Heart right ventricle (tissue), 16 donors: ENCODE measurements at regions not wholly inside any gene's neighbourhood (a gene's known extent, or its start where the extent isn't known, plus 50 kb on each side); places are given as distances from the start of the nearest gene placed in this dataset.

Experiments
- ATAC-seq, 8 donors: fragments of 200-7000 bp; cut with Tn5 transposase; one replicate each; pipeline ENCODE4 v1.9.1; 2020; ENCODE audit warnings: mild to moderate bottlenecking in 8 of 8, moderate library complexity in 8 of 8, moderate number of reproducible peaks in 1 of 8
- DNase-seq, 2 donors: peaks; one replicate each; pipeline ENCODE4 v3.0.0-alpha.2; 2020
- H3K27ac ChIP-seq, 10 donors: fragments of 200-600 bp; sonication (generic) in 2 of 10; one replicate each; pipeline versions ENCODE4 v1.5.0 to v1.8.0; 2020 to 2022; ENCODE audit warnings: mild to moderate bottlenecking in 3 of 10
- H3K27me3 ChIP-seq, 7 donors: fragments of 200-600 bp; one replicate each; pipeline ENCODE4 v1.8.0; 2021 to 2022; ENCODE audit warnings: mild to moderate bottlenecking in 2 of 7
- H3K36me3 ChIP-seq, 9 donors: fragments of 200-600 bp; sonication (generic) in 1 of 9; one replicate each; pipeline versions ENCODE4 v1.5.0 to v1.8.0; 2020 to 2022; ENCODE audit warnings: mild to moderate bottlenecking in 2 of 9
- H3K4me1 ChIP-seq, 9 donors: fragments of 200-600 bp; sonication (generic) in 1 of 9; one replicate each; pipeline versions ENCODE4 v1.5.0 to v1.8.0; 2020 to 2022; ENCODE audit warnings: mild to moderate bottlenecking in 4 of 9
- H3K4me3 ChIP-seq, 10 donors: fragments of 200-600 bp; sonication (generic) in 2 of 10; one replicate each; pipeline versions ENCODE4 v1.5.0 to v1.8.0; 2020 to 2022; ENCODE audit warnings: mild to moderate bottlenecking in 7 of 10, moderate library complexity in 2 of 10
- H3K9me3 ChIP-seq, 11 donors: fragments of 200-600 bp in 10 of 11; sonication (generic) in 2 of 11; one replicate each; pipeline versions ENCODE4 v1.5.0 to v1.8.0; 2013 to 2022; ENCODE audit warnings: mild to moderate bottlenecking in 2 of 11, control low read depth in 1 of 11, moderate library complexity in 1 of 11
- WGBS, 2 donors: extraction: QIAGEN DNeasy Blood & Tissue Kit; methylation state at CpG; one replicate each; pipeline ENCODE4 v1.1.7; 2013; ENCODE audit warnings: inconsistent platforms in 1 of 2; 5-methylcytosine and 5-hydroxymethylcytosine counted together
- intact Hi-C, 10 donors: fragments of 100-400 bp; cut with DNase I; formaldehyde crosslinking; loops; one replicate each; pipeline versions ENCODE4 v1.11.1 to v1.14.2; 2022
- TF ChIP-seq, protein P1 (sequence below), 9 donors: fragments of 200-600 bp; sonication (generic) in 2 of 9; IDR thresholded peaks; one replicate each; pipeline versions ENCODE4 v1.5.0 to v1.8.0; 2021 to 2022; ENCODE audit warnings: antibody characterized with exemption in 9 of 9, mild to moderate bottlenecking in 5 of 9, moderate library complexity in 1 of 9
- donor health status: Arrhythmogenic right ventricular cardiomyopathy.
- donor health status: ischemic (EF 13 %, LVEDD 7.1; RV severe dilation, severe dysfunction).
- donor health status: healthy with polysubstance abuse.
- donor health status: DM: no; HTN: yes; CAD: no.
- donor health status: DM: no; HTN: no; CAD: no.
- donor health status: ischemic (EF 25% LVEDD 6.9; RV normal size, moderate dysfunction).
- donor health status: ischemic (EF 25% LVEDD 5.7; RV mildly dilated, moderate dysfunction).
- donor health status: healthy.
- donor health status: DM: yes; HTN: yes; CAD: no.
- donor health status: Ischemic cardiomyopathy.
- donor health status: ischemic (EF 35%, LVEDD 5.7; RV mildly dilated, moderate dysfunction).
- donor health status: nonischemic (EF 11% LVEDD 7.7; RV severe dilation, severe dysfunction).
- donor health status: DM: yes; HTN: yes; CAD: no.
- donor health status: PGD.
- donor health status: ischemic (EF 29% LVEDD 5.4; RV normal size, mild dysfunction).
- donor health status: nonischemic (EF 23%, LVEDD 6.1; RV moderate dilation, normal function).

DNA sequence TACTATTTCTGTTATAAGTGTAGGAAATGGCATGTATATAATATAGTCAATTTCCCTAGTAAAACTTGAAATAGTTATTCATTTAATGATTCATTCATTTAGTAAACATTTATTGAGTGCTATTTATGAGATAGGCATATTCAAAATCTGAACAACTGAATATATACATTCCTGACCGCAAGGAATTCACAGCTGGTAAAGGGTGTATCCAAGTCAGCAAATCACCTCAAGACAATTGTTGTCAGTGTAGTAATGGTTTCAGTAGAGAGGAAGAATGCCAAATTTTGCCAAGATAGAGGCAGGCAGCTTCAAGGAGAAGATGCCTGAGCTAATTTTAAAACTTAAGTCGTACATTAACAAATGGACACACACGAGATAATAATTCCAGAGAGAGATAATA, 89.8 kb upstream of the CHST9 start:
- ATAC-seq (no peak), DNase-seq (no peak)
- WGBS, 2 donors = 83% methylated on average over 3 of the region's 3 CpGs
- TF ChIP-seq, protein P1, sequence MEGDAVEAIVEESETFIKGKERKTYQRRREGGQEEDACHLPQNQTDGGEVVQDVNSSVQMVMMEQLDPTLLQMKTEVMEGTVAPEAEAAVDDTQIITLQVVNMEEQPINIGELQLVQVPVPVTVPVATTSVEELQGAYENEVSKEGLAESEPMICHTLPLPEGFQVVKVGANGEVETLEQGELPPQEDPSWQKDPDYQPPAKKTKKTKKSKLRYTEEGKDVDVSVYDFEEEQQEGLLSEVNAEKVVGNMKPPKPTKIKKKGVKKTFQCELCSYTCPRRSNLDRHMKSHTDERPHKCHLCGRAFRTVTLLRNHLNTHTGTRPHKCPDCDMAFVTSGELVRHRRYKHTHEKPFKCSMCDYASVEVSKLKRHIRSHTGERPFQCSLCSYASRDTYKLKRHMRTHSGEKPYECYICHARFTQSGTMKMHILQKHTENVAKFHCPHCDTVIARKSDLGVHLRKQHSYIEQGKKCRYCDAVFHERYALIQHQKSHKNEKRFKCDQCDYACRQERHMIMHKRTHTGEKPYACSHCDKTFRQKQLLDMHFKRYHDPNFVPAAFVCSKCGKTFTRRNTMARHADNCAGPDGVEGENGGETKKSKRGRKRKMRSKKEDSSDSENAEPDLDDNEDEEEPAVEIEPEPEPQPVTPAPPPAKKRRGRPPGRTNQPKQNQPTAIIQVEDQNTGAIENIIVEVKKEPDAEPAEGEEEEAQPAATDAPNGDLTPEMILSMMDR (IDR thresholded peaks at IDR 0.05) = no peak
- Histone ChIP-seq H3K27me3 (no peaks in the 10 kb centered on the region), H3K4me3 (no peak overlapping the region), H3K4me1 (no peaks in the 10 kb centered on the region), H3K9me3 (peaks cover 0 to 19% (median 7%) of the 10 kb centered on the region in 11 donors), H3K36me3 (no peaks in the 10 kb centered on the region), H3K27ac (no peak overlapping the region)
- intact Hi-C loops = loop anchor here in 1 of 10 donors (10.0 kb wide), 1 partner anchor 80 kb away; no protein-coding TSS in a partner anchor

DNA sequence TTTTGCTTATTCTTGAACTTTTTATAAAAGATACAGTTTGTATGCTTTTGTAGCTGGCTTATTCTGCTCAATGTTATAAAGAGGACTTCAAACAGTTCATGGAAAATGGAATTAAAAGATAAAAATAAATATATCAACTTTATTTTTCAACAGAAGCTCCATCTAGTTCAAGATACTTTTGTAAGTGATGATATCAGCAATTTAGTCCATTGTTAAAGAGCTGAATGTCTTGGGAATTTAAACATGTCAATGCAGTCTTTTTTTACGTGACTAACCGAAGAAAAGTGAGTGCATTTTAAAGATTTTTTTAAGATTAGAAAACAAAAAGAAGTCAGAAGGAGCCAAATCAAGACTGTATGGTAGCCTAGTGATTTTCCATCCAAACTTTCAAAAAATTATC, 85.4 kb upstream of the CHST9 start:
- no peak for DNase-seq
- Histone ChIP-seq H3K27ac (no peak overlapping the region), H3K4me1 (no peaks in the 10 kb centered on the region), H3K4me3 (no peak overlapping the region), H3K36me3 (no peaks in the 10 kb centered on the region), H3K27me3 (no peaks in the 10 kb centered on the region), H3K9me3 (peaks cover 0 to 19% (median 7%) of the 10 kb centered on the region in 11 donors)
- intact Hi-C loops = loop anchor here in 1 of 10 donors (10.0 kb wide), 1 partner anchor 76 kb away; no protein-coding TSS in a partner anchor
- no peak for ATAC-seq
- TF ChIP-seq, protein P1 (IDR thresholded peaks at IDR 0.05) = no peak
- WGBS, 2 donors = 87 to 93% methylated on average over 2 of the region's 2 CpGs

DNA sequence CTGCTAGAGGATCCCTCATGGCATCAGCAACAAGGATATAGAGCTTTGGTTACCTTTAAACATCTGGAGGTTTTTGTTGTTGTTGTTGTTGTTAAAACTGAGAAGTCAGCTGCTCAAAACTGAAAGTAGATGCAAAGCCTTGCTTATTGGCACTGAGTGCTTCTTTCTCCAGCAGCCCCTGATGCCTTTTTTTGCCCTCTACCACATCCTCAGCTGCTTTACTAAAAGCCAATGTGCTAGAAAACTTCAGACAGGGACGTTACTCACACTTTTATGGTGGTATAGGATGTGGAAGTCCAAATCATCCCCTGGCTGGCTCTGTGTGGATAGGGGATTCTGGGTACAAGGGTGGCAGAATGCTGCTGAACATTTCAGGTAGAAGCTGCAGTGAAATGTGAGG, 78.3 kb upstream of the CHST9 start:
- Histone ChIP-seq H3K36me3 (no peaks in the 10 kb centered on the region), H3K4me1 (no peaks in the 10 kb centered on the region), H3K27me3 (no peaks in the 10 kb centered on the region), H3K27ac (no peak overlapping the region), H3K4me3 (no peak overlapping the region), H3K9me3 (peaks cover 0 to 25% (median 16%) of the 10 kb centered on the region in 11 donors)
- no peak for DNase-seq
- 47 to 51% methylated on average over 1 of the region's 1 CpG for WGBS, 2 donors
- no peak for ATAC-seq
- TF ChIP-seq, protein P1 (IDR thresholded peaks at IDR 0.05) = no peak
- intact Hi-C loops = no loop called here

DNA sequence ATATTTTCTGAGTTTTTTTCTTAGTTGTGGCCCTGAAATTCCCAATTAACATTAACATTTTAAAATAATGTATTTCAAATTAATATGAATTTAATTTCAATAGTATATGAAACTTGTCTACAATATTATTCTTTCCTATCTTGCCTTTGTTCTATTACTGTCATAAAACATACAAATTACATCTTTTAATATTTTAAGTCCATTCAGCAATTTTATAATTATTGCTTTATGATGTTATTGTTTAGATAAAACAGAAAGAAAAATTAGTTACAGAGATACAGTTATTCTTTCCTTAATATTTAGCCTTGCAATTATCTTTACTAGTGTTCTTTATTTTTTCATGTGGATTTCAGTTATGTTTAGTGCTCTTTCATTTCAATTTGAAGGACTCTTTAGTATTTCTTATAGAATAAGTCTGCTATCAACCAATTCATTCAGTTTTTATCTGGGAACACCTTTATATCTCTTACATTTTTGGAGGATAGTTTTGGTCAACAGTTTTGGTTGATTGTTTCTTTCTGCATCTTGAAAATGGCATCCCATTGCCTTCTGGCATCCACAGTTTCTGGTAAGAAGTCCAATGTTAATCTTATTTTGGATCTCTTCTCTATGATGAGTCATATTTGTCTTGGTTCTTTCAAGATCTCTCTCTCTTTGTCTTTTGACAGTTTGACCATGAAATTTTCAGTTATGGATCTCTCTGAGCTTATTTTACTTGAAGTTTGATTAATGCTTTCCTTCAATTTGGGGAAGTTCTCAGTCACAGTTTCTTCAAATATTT, 76.9 kb upstream of the CHST9 start:
- DNase-seq = no peak
- Histone ChIP-seq H3K27me3 (no peaks in the 10 kb centered on the region), H3K27ac (no peak overlapping the region), H3K4me3 (no peak overlapping the region), H3K4me1 (no peaks in the 10 kb centered on the region), H3K9me3 (peaks cover 0 to 25% (median 16%) of the 10 kb centered on the region in 11 donors), H3K36me3 (no peaks in the 10 kb centered on the region)
- intact Hi-C loops = no loop called here
- no peak for ATAC-seq
- TF ChIP-seq, protein P1 (IDR thresholded peaks at IDR 0.05) = no peak
